H1 (cell line): ENCODE measurements at regions not wholly inside any gene's neighbourhood (a gene's known extent, or its start where the extent isn't known, plus 50 kb on each side); places are given as distances from the start of the nearest gene placed in this dataset.

Source experiments
- CTCF ChIA-PET: fragments of 300-600 bp; sonication (Branson Sonifier 250); formaldehyde crosslinking; loops from one replicate; lab custom pipeline; 2021; ENCODE audit not compliant: partially characterized antibody; lab: Charles Lee
- POLR2A ChIA-PET: fragments of 300-600 bp; sonication (Branson Sonifier 250); formaldehyde crosslinking; loops from one replicate; lab custom pipeline; 2021; ENCODE audit warnings: inconsistent platforms; ENCODE audit not compliant: partially characterized antibody; lab: Charles Lee
- DNase-seq, 2 experiments: peaks; one replicate each; pipeline versions ENCODE4 v3.0.0 to v3.0.0-alpha.2; 2010 to 2022; ENCODE audit warnings: low spot score in 2 of 2, low read depth in 1 of 2, mixed read lengths in 1 of 2
- FAIRE-seq: peaks from 2 replicates; lab custom pipeline; 2011; peaks lifted over from hg19 to GRCh38; lab: Jason Lieb, UNC
- H2AFZ ChIP-seq: 2 replicates; pipeline ENCODE4 v1.8.1; 2012; ENCODE audit warnings: low read length, inconsistent platforms
- H2AK5ac ChIP-seq: 2 replicates; pipeline ENCODE4 v1.6.1; 2013; ENCODE audit warnings: low read depth, low read length
- H2BK120ac ChIP-seq: replicated peaks from 2 replicates; pipeline ENCODE3; 2013; ENCODE audit warnings: low read depth, low read length, inconsistent platforms
- H2BK12ac ChIP-seq: 2 replicates; pipeline ENCODE4 v1.6.1; 2013; ENCODE audit warnings: low read depth, low read length
- H2BK15ac ChIP-seq: 2 replicates; pipeline ENCODE4 v1.6.1; 2013; ENCODE audit warnings: low read length
- H2BK20ac ChIP-seq: 2 replicates; pipeline ENCODE4 v1.6.1; 2013; ENCODE audit warnings: low read length
- H2BK5ac ChIP-seq: 2 replicates; pipeline ENCODE4 v1.6.1; 2013; ENCODE audit warnings: low read depth, low read length
- H3K14ac ChIP-seq: 2 replicates; pipeline ENCODE4 v1.6.1; 2013; ENCODE audit warnings: inconsistent platforms; ENCODE audit not compliant: insufficient read length
- H3K18ac ChIP-seq: 2 replicates; pipeline ENCODE4 v1.6.1; 2013; ENCODE audit warnings: low read length; ENCODE audit errors: extremely low read depth
- H3K23ac ChIP-seq: 2 replicates; pipeline ENCODE4 v1.6.1; 2013; ENCODE audit warnings: inconsistent platforms; ENCODE audit not compliant: insufficient read length
- H3K23me2 ChIP-seq: 2 replicates; pipeline ENCODE4 v1.6.1; 2013; ENCODE audit warnings: low read depth, low read length
- H3K27ac ChIP-seq: 2 replicates; pipeline ENCODE4 v1.6.1; 2011; ENCODE audit warnings: low read depth, low read length, inconsistent platforms
- H3K27me3 ChIP-seq, 4 experiments: replicated peaks in 1 of 4; 1 replicate in 1 of 4; 2 replicates in 3 of 4; pipeline versions ENCODE4 v1.6.1 to v1.8.1; 2011 to 2013; ENCODE audit warnings: low read length in 3 of 4, mild to moderate bottlenecking in 3 of 4, inconsistent platforms in 2 of 4, mixed read lengths in 2 of 4, moderate library complexity in 1 of 4; ENCODE audit not compliant: control insufficient read depth in 3 of 4, insufficient read depth in 3 of 4; ENCODE audit errors: extremely low read depth in 1 of 4
- H3K36me3 ChIP-seq, 4 experiments: 2 replicates each; pipeline versions ENCODE4 v1.6.1 to v1.8.1; 2011 to 2013; ENCODE audit warnings: mild to moderate bottlenecking in 4 of 4, low read length in 3 of 4, moderate library complexity in 2 of 4, control low read depth in 1 of 4, inconsistent platforms in 1 of 4; ENCODE audit not compliant: insufficient read depth in 4 of 4, control insufficient read depth in 2 of 4
- H3K4ac ChIP-seq: replicated peaks from 2 replicates; pipeline ENCODE3; 2013; ENCODE audit warnings: low read length, low read depth, mixed read lengths, inconsistent platforms; ENCODE audit not compliant: insufficient read length
- H3K4me1 ChIP-seq, 4 experiments: replicated peaks in 1 of 4; 1 replicate in 1 of 4; 2 replicates in 3 of 4; pipeline versions ENCODE4 v1.6.1 to v1.8.1; 2011 to 2013; ENCODE audit warnings: low read length in 3 of 4, inconsistent platforms in 2 of 4, mixed read lengths in 1 of 4; ENCODE audit not compliant: insufficient read depth in 4 of 4, control insufficient read depth in 3 of 4
- H3K4me2 ChIP-seq, 2 experiments: 2 replicates each; pipeline versions ENCODE4 v1.6.1 to v1.8.1; 2011 to 2013; ENCODE audit warnings: low read depth in 2 of 2, low read length in 2 of 2, control low read depth in 1 of 2, inconsistent platforms in 1 of 2, mild to moderate bottlenecking in 1 of 2; ENCODE audit not compliant: insufficient read depth in 1 of 2
- H3K4me3 ChIP-seq, 4 experiments: fragments of 200-600, 300-600 bp in 1 of 4; sonication (generic), shearing (Covaris generic), sonication (Bioruptor Twin) in 1 of 4; 2 replicates each; pipeline versions ENCODE4 v1.5.1 to v1.8.1; 2011 to 2016; ENCODE audit warnings: low read length in 4 of 4, low read depth in 3 of 4, control low read depth in 2 of 4, inconsistent platforms in 2 of 4, mild to moderate bottlenecking in 2 of 4, mixed read lengths in 1 of 4, moderate library complexity in 1 of 4; ENCODE audit not compliant: insufficient read depth in 2 of 4; ENCODE audit errors: extremely low read depth in 1 of 4
- H3K56ac ChIP-seq: replicated peaks from 2 replicates; pipeline ENCODE3; 2013; ENCODE audit warnings: low read depth, mild to moderate bottlenecking, mixed read lengths, low read length, inconsistent platforms; ENCODE audit not compliant: insufficient read length
- H3K79me1 ChIP-seq: 2 replicates; pipeline ENCODE4 v1.6.1; 2013; ENCODE audit warnings: low read depth, low read length, control low read depth
- H3K79me2 ChIP-seq, 2 experiments: 2 replicates each; pipeline versions ENCODE4 v1.6.1 to v1.8.1; 2012 to 2013; ENCODE audit warnings: low read length in 2 of 2, mild to moderate bottlenecking in 2 of 2, inconsistent platforms in 1 of 2; ENCODE audit not compliant: insufficient read depth in 2 of 2, control insufficient read depth in 1 of 2
- H3K9ac ChIP-seq, 4 experiments: replicated peaks in 1 of 4; 1 replicate in 1 of 4; 2 replicates in 3 of 4; pipeline versions ENCODE4 v1.6.1 to v1.8.1; 2011 to 2013; ENCODE audit warnings: low read depth in 3 of 4, low read length in 3 of 4, control low read depth in 2 of 4, mild to moderate bottlenecking in 2 of 4, moderate library complexity in 2 of 4, inconsistent platforms in 1 of 4; ENCODE audit errors: extremely low read depth in 1 of 4
- H3K9me3 ChIP-seq, 2 experiments: 2 replicates each; pipeline versions ENCODE4 v1.6.1 to v1.8.1; 2012 to 2013; ENCODE audit warnings: mild to moderate bottlenecking in 2 of 2, moderate library complexity in 2 of 2, control low read depth in 1 of 2, inconsistent platforms in 1 of 2, low read depth in 1 of 2, low read length in 1 of 2, mixed read lengths in 1 of 2; ENCODE audit not compliant: insufficient read depth in 2 of 2
- H4K20me1 ChIP-seq, 2 experiments: replicated peaks in 1 of 2; 2 replicates each; pipeline versions ENCODE3 to v1.8.1; 2011 to 2013; ENCODE audit warnings: inconsistent platforms in 2 of 2, low read length in 2 of 2, mild to moderate bottlenecking in 1 of 2; ENCODE audit not compliant: insufficient read depth in 2 of 2, control insufficient read depth in 1 of 2
- H4K5ac ChIP-seq: 2 replicates; pipeline ENCODE4 v1.6.1; 2013; ENCODE audit warnings: low read length, low read depth, mixed read lengths, inconsistent platforms; ENCODE audit not compliant: insufficient read length
- H4K8ac ChIP-seq: 2 replicates; pipeline ENCODE4 v1.8.0; 2013; ENCODE audit warnings: mild to moderate bottlenecking, moderate library complexity, low read length, inconsistent platforms; ENCODE audit not compliant: insufficient read depth; ENCODE audit errors: extremely low read depth
- H4K91ac ChIP-seq: replicated peaks from 2 replicates; pipeline ENCODE3; 2013; ENCODE audit warnings: low read length, mixed read lengths, inconsistent platforms; ENCODE audit not compliant: insufficient read length
- CBX5 ChIP-seq: fragments of 300-800, 300-1000 bp; sonication (generic); IDR thresholded peaks from 2 replicates; pipeline ENCODE4 v1.7.1; 2016; ENCODE audit warnings: antibody characterized with exemption, low read length, low read depth
- EZH2 ChIP-seq: fragments of 200-600 bp; sonication (generic); IDR thresholded peaks from 2 replicates; pipeline ENCODE4 v1.7.1; 2012; ENCODE audit warnings: low read depth, mild to moderate bottlenecking, moderate library complexity, low read length, inconsistent platforms; ENCODE audit not compliant: severe bottlenecking
- HDAC6 ChIP-seq: IDR thresholded peaks from one replicate; pipeline ENCODE4 v1.7.1; 2012; ENCODE audit warnings: low read depth, mild to moderate bottlenecking, inconsistent platforms, low read length, moderate library complexity
- KDM4A ChIP-seq: IDR thresholded peaks from one replicate; pipeline ENCODE4 v1.7.1; 2012; ENCODE audit warnings: low read depth, mild to moderate bottlenecking, moderate library complexity, low read length, inconsistent platforms; ENCODE audit not compliant: severe bottlenecking
- RBBP5 ChIP-seq: IDR thresholded peaks from 2 replicates; pipeline ENCODE4 v1.7.1; 2012; ENCODE audit warnings: low read depth, mild to moderate bottlenecking, inconsistent platforms, low read length, moderate library complexity, borderline replicate concordance
- RFX5 ChIP-seq: IDR thresholded peaks from 2 replicates; pipeline ENCODE4 v1.6.1; 2011; ENCODE audit warnings: low read depth, low read length, improper control_type of control experiment, borderline replicate concordance
- RXRA ChIP-seq: IDR thresholded peaks from 2 replicates; pipeline ENCODE4 v1.6.1; 2011; ENCODE audit warnings: low read depth, mild to moderate bottlenecking, low read length, moderate library complexity; ENCODE audit not compliant: insufficient read depth
- WGBS, 2 experiments: shearing (Covaris generic) in 1 of 2; methylation state at CpG; one replicate each; pipeline versions ENCODE4 v1.1.6 to v1.1.7; 2013 to 2015; ENCODE audit warnings: low lambda C conversion rate in 2 of 2, mixed read lengths in 2 of 2, inconsistent platforms in 1 of 2, low coverage in 1 of 2, missing lambda C conversion rate in 1 of 2; ENCODE audit not compliant: insufficient replicate concordance in 2 of 2, insufficient coverage in 1 of 2, insufficient read length in 1 of 2; ENCODE audit errors: extremely low coverage in 1 of 2, missing lambda C conversion rate in 1 of 2; 5-methylcytosine and 5-hydroxymethylcytosine counted together

DNA sequence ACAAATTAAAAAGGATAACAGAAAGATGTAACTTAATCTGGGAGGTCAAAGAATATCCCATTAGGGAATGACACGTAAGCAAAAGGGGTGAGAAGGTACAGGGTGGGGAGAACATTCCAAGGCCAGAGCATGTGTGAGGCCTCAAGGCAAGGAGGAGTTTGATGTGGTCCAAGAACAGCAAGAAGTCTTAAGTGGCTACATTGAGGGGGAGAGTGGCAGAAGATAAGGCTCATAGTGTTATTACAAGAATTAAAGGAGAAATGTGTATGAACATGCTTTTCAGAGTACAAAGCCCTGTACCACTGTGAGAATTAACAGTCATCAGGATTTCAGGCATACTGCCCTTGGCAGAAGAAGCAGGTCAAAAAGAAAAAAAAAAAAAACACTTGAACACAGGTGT lies 174.4 kb upstream of the ERBB4 start (continued):
- no peak for TF ChIP-seq RFX5

DNA sequence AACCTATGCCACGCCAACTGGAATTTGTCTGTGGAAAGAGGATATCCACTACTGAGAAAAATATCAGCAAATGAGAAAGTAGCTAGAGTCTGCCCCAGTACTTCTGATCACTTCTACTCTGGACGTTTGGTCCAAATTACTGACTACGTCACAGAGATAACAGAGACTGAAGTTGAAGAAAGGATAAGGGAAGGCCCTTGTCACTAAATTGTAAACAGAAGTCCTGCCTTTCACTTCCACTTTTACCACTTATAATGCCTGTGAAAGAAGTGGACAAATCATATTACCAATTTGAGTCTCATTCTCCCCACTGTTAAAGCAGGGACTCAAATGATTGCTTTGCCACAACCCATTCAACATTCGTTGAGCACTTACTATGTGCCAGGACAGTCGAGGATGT lies 173.9 kb upstream of the ERBB4 start:
- no peak overlapping the region for H3K9ac ChIP-seq

More for the DNA sequence above, 173.9 kb upstream of the ERBB4 start:
- H3K79me1 ChIP-seq: no peaks in the 10 kb centered on the region
- TF ChIP-seq KDM4A (no peak), RFX5 (no peak), RXRA (no peak), HDAC6 (no peak), CBX5 (no peak), EZH2 (no peak), RBBP5 (no peak)
- TF ChIP-seq, all 59 proteins: peak for 0
- H2BK120ac ChIP-seq: no peak overlapping the region
- H3K14ac ChIP-seq: no peak overlapping the region
- no peak overlapping the region for H3K4me3 ChIP-seq
- DNase-seq: no peak
- no peaks in the 10 kb centered on the region for H4K20me1 ChIP-seq
- H3K56ac ChIP-seq: no peak overlapping the region
- no peaks in the 10 kb centered on the region for H3K79me2 ChIP-seq
- ChIA-PET CTCF (interaction anchor here (1.1 kb wide), 1 partner anchor 28 kb away, joined by 3 read pairs; no protein-coding TSS in a partner anchor), POLR2A (no interaction called here)
- H4K8ac ChIP-seq: no peak overlapping the region
- WGBS, 2 experiments: 92% methylated on average over 5 of the region's 5 CpGs; no CpG with 5 or more reads in 1 of the 2 experiments
- no peak overlapping the region for H3K4me2 ChIP-seq
- H2BK5ac ChIP-seq: no peak overlapping the region
- no peaks in the 10 kb centered on the region for H3K36me3 ChIP-seq
- H4K91ac ChIP-seq: no peak overlapping the region
- H2BK20ac ChIP-seq: no peak overlapping the region
- H4K5ac ChIP-seq: no peak overlapping the region
- H2AK5ac ChIP-seq: no peak overlapping the region
- no peak overlapping the region for H2BK15ac ChIP-seq
- H3K23ac ChIP-seq: no peak overlapping the region
- FAIRE-seq: no peak
- H3K4me1 ChIP-seq: no peaks in the 10 kb centered on the region
- H3K4ac ChIP-seq: no peak overlapping the region
- no peak overlapping the region for H2BK12ac ChIP-seq
- H3K23me2 ChIP-seq: no peaks in the 10 kb centered on the region
- H2AFZ ChIP-seq: no peak overlapping the region
- H3K18ac ChIP-seq: no peak overlapping the region
- no peaks in the 10 kb centered on the region for H3K9me3 ChIP-seq
- no peaks in the 10 kb centered on the region for H3K27me3 ChIP-seq
- H3K27ac ChIP-seq: no peak overlapping the region
